Gastroesophageal sphincter (tissue), 3 donors: ENCODE measurements at regions not wholly inside any gene's neighbourhood (a gene's known extent, or its start where the extent isn't known, plus 50 kb on each side); places are given as distances from the start of the nearest gene placed in this dataset.

Experiments
- CTCF ChIP-seq, 4 experiments: fragments of 200-600 bp in 2 of 4; fragments of 450-650 bp in 2 of 4; sonication (generic) in 1 of 4; IDR thresholded peaks; one replicate each; pipeline ENCODE4 v1.5.1; 2017 to 2019; ENCODE audit warnings: antibody characterized with exemption in 4 of 4, mild to moderate bottlenecking in 2 of 4, moderate library complexity in 2 of 4
- EP300 ChIP-seq: sonication (generic); formaldehyde crosslinking; IDR thresholded peaks from one replicate; pipeline ENCODE4 v1.6.1; 2017; ENCODE audit warnings: antibody characterized with exemption, mild to moderate bottlenecking
- POLR2AphosphoS5 ChIP-seq: sonication (generic); formaldehyde crosslinking; IDR thresholded peaks from one replicate; pipeline ENCODE4 v1.6.1; 2017; ENCODE audit warnings: antibody characterized with exemption

GRCh38 chr9:7729371-7730163 lies 70.0 kb downstream of the DMAC1 start:
- TF ChIP-seq POLR2AphosphoS5 (no peak), CTCF (IDR thresholded peaks at IDR 0.05) (no peak), EP300 (no peak)
